Activated CD4-positive, alpha-beta T cell treated with anti-CD3 and anti-CD28 coated beads, Interleukin-2, amount 10 ng/mL, durations not matched to agents 24 days and 14 days (primary cell): ENCODE measurements at regions not wholly inside any gene's neighbourhood (a gene's known extent, or its start where the extent isn't known, plus 50 kb on each side); places are given as distances from the start of the nearest gene placed in this dataset.

Experiments used
- DNase-seq: peaks from one replicate; pipeline ENCODE4 v3.0.0; 2022
- H3K27ac Mint-ChIP-seq: one replicate; pipeline ENCODE4 v1.8.0; 2022; ENCODE audit warnings: mild to moderate bottlenecking, mixed read lengths
- H3K27me3 Mint-ChIP-seq: one replicate; pipeline ENCODE4 v1.8.0; 2022; ENCODE audit warnings: mixed read lengths
- H3K36me3 Mint-ChIP-seq: one replicate; pipeline ENCODE4 v1.8.0; 2022; ENCODE audit warnings: low read depth, mild to moderate bottlenecking, mixed read lengths
- H3K4me1 Mint-ChIP-seq: one replicate; pipeline ENCODE4 v1.8.0; 2021; ENCODE audit warnings: mixed read lengths
- H3K4me3 Mint-ChIP-seq: one replicate; pipeline ENCODE4 v1.8.0; 2022; ENCODE audit warnings: mild to moderate bottlenecking, moderate library complexity, mixed read lengths
- H3K9me3 Mint-ChIP-seq: one replicate; pipeline ENCODE4 v1.8.0; 2021; ENCODE audit warnings: mixed read lengths
- intact Hi-C: fragments of 100-400 bp; cut with micrococcal nuclease; formaldehyde crosslinking; loops from one replicate; pipeline ENCODE4 v1.15.1; 2023

- no peak overlapping the region for H3K27ac Mint-ChIP-seq
- H3K27me3 Mint-ChIP-seq, result peaks cover 5% of the 10 kb centered on the region
- no peaks in the 10 kb centered on the region for H3K4me1 Mint-ChIP-seq
- H3K36me3 Mint-ChIP-seq, result no peaks in the 10 kb centered on the region
- DNase-seq, result no peak
- H3K9me3 Mint-ChIP-seq, result no peaks in the 10 kb centered on the region
- intact Hi-C loops, result no loop called here
- H3K4me3 Mint-ChIP-seq, result no peak overlapping the region
Measured at GRCh38 chr14:76638841-76639240, 122.4 kb upstream of the VASH1 start.

DNA sequence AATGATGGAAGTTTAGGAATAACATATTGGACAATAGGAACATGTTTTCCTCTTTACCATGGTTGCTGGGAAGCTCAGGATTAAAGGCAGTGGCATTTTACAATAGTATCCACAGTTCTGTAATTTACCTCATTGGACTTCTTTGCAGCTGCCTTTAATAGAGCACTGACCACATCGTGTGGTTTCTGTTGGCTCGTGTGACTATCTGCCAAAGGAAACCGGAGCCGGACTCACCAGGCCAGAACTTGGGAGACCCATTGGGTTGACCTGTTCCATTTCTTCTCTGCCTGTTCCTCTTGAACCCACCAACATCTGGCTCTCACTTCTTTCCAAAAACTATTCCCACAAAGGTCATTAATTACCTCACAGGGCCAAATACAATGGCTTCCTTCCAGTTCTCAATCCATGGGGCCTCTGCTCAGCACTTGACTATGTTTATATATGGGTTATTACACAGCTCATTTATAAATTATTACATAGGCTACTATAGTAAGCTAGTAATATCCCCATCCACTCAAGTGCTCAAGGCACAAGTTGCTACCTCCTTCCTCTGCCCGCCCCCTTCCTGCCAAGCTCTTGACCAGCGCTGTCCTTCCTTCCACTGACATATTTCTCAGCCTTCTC is 121.5 kb upstream of the VASH1 start:
- Mint-ChIP-seq H3K4me1 (no peaks in the 10 kb centered on the region), H3K36me3 (no peaks in the 10 kb centered on the region), H3K4me3 (no peak overlapping the region), H3K27ac (no peak overlapping the region), H3K27me3 (peaks cover 4% of the 10 kb centered on the region), H3K9me3 (no peaks in the 10 kb centered on the region)
- no peak for DNase-seq
- intact Hi-C loops, result no loop called here

- DNase-seq, result no peak
- H3K27me3 Mint-ChIP-seq, result peaks cover 3% of the 10 kb centered on the region
- H3K4me1 Mint-ChIP-seq, result no peaks in the 10 kb centered on the region
- H3K9me3 Mint-ChIP-seq, result no peaks in the 10 kb centered on the region
- no peaks in the 10 kb centered on the region for H3K36me3 Mint-ChIP-seq
- intact Hi-C loops, result no loop called here
- H3K4me3 Mint-ChIP-seq, result no peak overlapping the region
- no peak overlapping the region for H3K27ac Mint-ChIP-seq
Measured at GRCh38 chr14:76640923-76641395, 120.3 kb upstream of the VASH1 start.

GRCh38 chr14:76641541-76641940 is 119.7 kb upstream of the VASH1 start:
- Mint-ChIP-seq H3K27me3 (peaks cover 3% of the 10 kb centered on the region), H3K4me3 (no peak overlapping the region), H3K9me3 (no peaks in the 10 kb centered on the region), H3K4me1 (no peaks in the 10 kb centered on the region), H3K36me3 (no peaks in the 10 kb centered on the region), H3K27ac (no peak overlapping the region)
- intact Hi-C loops, result no loop called here
- DNase-seq, result no peak

DNA sequence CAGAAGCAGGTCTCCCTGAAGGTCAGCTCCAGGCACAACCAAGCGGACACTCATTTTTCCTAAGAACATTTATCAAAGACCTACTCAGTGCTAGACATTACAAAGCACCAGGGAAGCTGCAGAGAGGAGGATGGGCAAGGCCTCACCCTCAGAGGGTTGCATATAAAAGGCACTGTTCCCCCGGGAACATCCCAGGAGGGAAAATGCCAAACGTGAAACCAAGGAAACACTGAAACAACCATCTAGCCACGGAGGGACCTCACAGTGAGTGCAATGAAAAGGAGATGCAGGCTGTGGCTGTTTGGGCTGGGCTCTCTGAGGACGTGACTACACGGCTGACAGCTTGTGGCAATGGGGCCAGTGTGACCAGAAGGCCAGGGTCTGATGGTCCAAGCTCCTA is 117.4 kb upstream of the VASH1 start:
- Mint-ChIP-seq H3K27ac (no peak overlapping the region), H3K9me3 (no peaks in the 10 kb centered on the region), H3K27me3 (peaks cover 6% of the 10 kb centered on the region), H3K4me1 (no peaks in the 10 kb centered on the region), H3K36me3 (no peaks in the 10 kb centered on the region), H3K4me3 (no peak overlapping the region)
- DNase-seq, result no peak
- intact Hi-C loops, result no loop called here

- DNase-seq, result no peak
Measured at GRCh38 chr14:76644855-76645518, 116.3 kb upstream of the VASH1 start.

GRCh38 chr14:76647697-76648298 is 113.5 kb upstream of the VASH1 start:
- Mint-ChIP-seq H3K9me3 (no peaks in the 10 kb centered on the region), H3K4me1 (no peaks in the 10 kb centered on the region), H3K27me3 (peaks cover 4% of the 10 kb centered on the region), H3K36me3 (no peaks in the 10 kb centered on the region), H3K27ac (no peak overlapping the region), H3K4me3 (no peak overlapping the region)
- peak; percentile 71 for DNase-seq
- intact Hi-C loops, result loop anchor here (5.0 kb wide), 1 partner anchor 595 kb away; no protein-coding TSS in a partner anchor

More at GRCh38 chr14:76644855-76645518, 116.3 kb upstream of the VASH1 start:
- intact Hi-C loops, result loop anchor here (5.0 kb wide), 1 partner anchor 593 kb away; no protein-coding TSS in a partner anchor
- Mint-ChIP-seq H3K9me3 (no peaks in the 10 kb centered on the region), H3K4me3 (no peak overlapping the region), H3K27ac (no peak overlapping the region), H3K27me3 (peaks cover 6% of the 10 kb centered on the region), H3K36me3 (no peaks in the 10 kb centered on the region), H3K4me1 (no peaks in the 10 kb centered on the region)

GRCh38 chr14:76651410-76652055 is 109.7 kb upstream of the VASH1 start:
- no peak for DNase-seq
- Mint-ChIP-seq H3K36me3 (no peaks in the 10 kb centered on the region), H3K27me3 (peaks cover 4% of the 10 kb centered on the region), H3K9me3 (no peaks in the 10 kb centered on the region), H3K4me3 (no peak overlapping the region), H3K4me1 (no peaks in the 10 kb centered on the region), H3K27ac (no peak overlapping the region)
- intact Hi-C loops, result no loop called here

GRCh38 chr14:76653875-76654572 is 107.2 kb upstream of the VASH1 start:
- DNase-seq, result no peak
- Mint-ChIP-seq H3K4me3 (no peak overlapping the region), H3K27ac (no peak overlapping the region), H3K4me1 (no peaks in the 10 kb centered on the region), H3K36me3 (no peaks in the 10 kb centered on the region), H3K27me3 (no peaks in the 10 kb centered on the region), H3K9me3 (peaks cover 6% of the 10 kb centered on the region)
- intact Hi-C loops, result no loop called here

GRCh38 chr14:76654573-76655108 is 106.6 kb upstream of the VASH1 start:
- no peak for DNase-seq
- H3K27me3 Mint-ChIP-seq, result no peaks in the 10 kb centered on the region
- intact Hi-C loops, result no loop called here
- peaks cover 9% of the 10 kb centered on the region for H3K9me3 Mint-ChIP-seq
- H3K4me1 Mint-ChIP-seq, result no peaks in the 10 kb centered on the region
- no peaks in the 10 kb centered on the region for H3K36me3 Mint-ChIP-seq
- H3K27ac Mint-ChIP-seq, result no peak overlapping the region
- no peak overlapping the region for H3K4me3 Mint-ChIP-seq

DNA sequence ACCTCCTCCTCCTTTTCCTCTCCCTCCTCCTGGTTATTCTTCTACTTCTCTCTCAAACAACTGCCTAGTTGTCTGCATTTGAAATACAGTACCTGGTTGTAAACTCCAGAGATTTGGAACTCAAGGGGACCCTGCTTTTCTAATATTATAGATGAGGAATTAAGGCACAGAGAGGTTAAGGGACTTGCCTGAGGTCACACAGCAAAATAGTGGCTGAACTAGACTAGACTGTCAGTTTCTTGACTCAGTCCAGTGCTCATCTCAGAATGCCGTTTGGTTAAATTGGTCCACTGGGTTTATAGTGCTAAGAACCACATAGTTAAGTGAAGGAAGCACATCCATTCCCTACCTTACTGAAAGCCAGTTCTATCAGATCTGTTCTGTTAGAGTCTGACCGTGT is 105.9 kb upstream of the VASH1 start:
- H3K36me3 Mint-ChIP-seq, result no peaks in the 10 kb centered on the region
- no peaks in the 10 kb centered on the region for H3K27me3 Mint-ChIP-seq
- no peaks in the 10 kb centered on the region for H3K4me1 Mint-ChIP-seq
- no peak overlapping the region for H3K27ac Mint-ChIP-seq
- intact Hi-C loops, result no loop called here
- H3K4me3 Mint-ChIP-seq, result no peak overlapping the region
- H3K9me3 Mint-ChIP-seq, result peaks cover 13% of the 10 kb centered on the region
- no peak for DNase-seq

DNA sequence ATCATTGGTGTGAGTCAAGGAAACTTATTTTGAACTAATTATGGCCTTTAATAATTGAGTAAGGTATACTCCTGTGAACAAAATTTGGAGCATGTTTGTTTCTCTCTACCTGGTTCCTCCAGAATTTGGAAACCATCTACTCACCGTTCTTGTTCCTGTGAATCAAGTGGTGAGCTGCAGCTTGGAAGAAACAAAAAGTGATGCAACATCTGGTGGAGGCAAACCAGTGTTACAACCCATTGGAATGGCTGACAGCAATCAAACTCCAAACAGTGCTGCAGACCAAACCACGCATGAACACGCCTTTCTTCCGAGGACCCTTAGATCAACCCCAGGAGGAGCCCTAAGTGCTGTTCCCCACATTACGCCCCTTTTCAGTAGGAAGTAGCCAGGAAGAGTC is 104.7 kb upstream of the VASH1 start:
- DNase-seq, result no peak

GRCh38 chr14:76657404-76657803 is 103.9 kb upstream of the VASH1 start:
- H3K4me1 Mint-ChIP-seq, result no peaks in the 10 kb centered on the region
- H3K36me3 Mint-ChIP-seq, result no peaks in the 10 kb centered on the region
- H3K27me3 Mint-ChIP-seq, result no peaks in the 10 kb centered on the region
- DNase-seq, result no peak
- intact Hi-C loops, result no loop called here
- H3K4me3 Mint-ChIP-seq, result no peak overlapping the region
- no peak overlapping the region for H3K27ac Mint-ChIP-seq
- peaks cover 13% of the 10 kb centered on the region for H3K9me3 Mint-ChIP-seq

More for the DNA sequence above, 104.7 kb upstream of the VASH1 start:
- H3K9me3 Mint-ChIP-seq, result peaks cover 13% of the 10 kb centered on the region
- no peak overlapping the region for H3K4me3 Mint-ChIP-seq
- H3K27me3 Mint-ChIP-seq, result no peaks in the 10 kb centered on the region
- no peaks in the 10 kb centered on the region for H3K36me3 Mint-ChIP-seq
- no peak overlapping the region for H3K27ac Mint-ChIP-seq
- intact Hi-C loops, result no loop called here
- H3K4me1 Mint-ChIP-seq, result no peaks in the 10 kb centered on the region
